ENCODE measurements at regions not wholly inside any gene's neighbourhood (a gene's known extent, or its start where the extent isn't known, plus 50 kb on each side); places are given as distances from the start of the nearest gene placed in this dataset.

- no peak for DNase-seq (ENCODE audit: low spot score in 2 of 2)
- no peak for TF ChIP-seq POLR2A (IDR thresholded peaks at IDR 0.05)
- no peak for TF ChIP-seq CTCF (IDR thresholded peaks at IDR 0.05)
- intact Hi-C loops (cut with DNase I; ENCODE audit: low total_unique reads), result loop anchor here (5.0 kb wide), 1 partner anchor 763 kb away; no protein-coding TSS in a partner anchor
- no peak overlapping the region for H3K4me3 ChIP-seq (ENCODE audit: low read depth, poor library complexity, severe bottlenecking)
- 77 to 78% methylated on average over 2 of the region's 2 CpGs for WGBS, 2 donors
These were observed 156.9 kb upstream of the KCNN2 start for GRCh38 chr5:114204923-114205322.

GRCh38 chr5:114206640-114207039 is 155.2 kb upstream of the KCNN2 start:
- H3K4me3 ChIP-seq (ENCODE audit: low read depth, poor library complexity, severe bottlenecking), result no peak overlapping the region
- TF ChIP-seq POLR2A (IDR thresholded peaks at IDR 0.05), result no peak
- TF ChIP-seq CTCF (IDR thresholded peaks at IDR 0.05), result no peak
- intact Hi-C loops (cut with DNase I; ENCODE audit: low total_unique reads), result no loop called here
- DNase-seq (ENCODE audit: low spot score in 2 of 2), result no peak
- WGBS, 2 donors, result 75% methylated on average over 3 of the region's 3 CpGs

GRCh38 chr5:114207615-114208014 is 154.3 kb upstream of the KCNN2 start:
- WGBS, 2 donors, result 70 to 79% methylated on average over 3 of the region's 3 CpGs
- DNase-seq (ENCODE audit: low spot score in 2 of 2), result no peak
- no peak overlapping the region for H3K4me3 ChIP-seq (ENCODE audit: low read depth, poor library complexity, severe bottlenecking)
- TF ChIP-seq CTCF (IDR thresholded peaks at IDR 0.05) (no peak), POLR2A (IDR thresholded peaks at IDR 0.05) (no peak)
- intact Hi-C loops (cut with DNase I; ENCODE audit: low total_unique reads), result no loop called here

GRCh38 chr5:114208120-114208519 is 153.8 kb upstream of the KCNN2 start:
- DNase-seq (ENCODE audit: low spot score in 2 of 2), result no peak
- intact Hi-C loops (cut with DNase I; ENCODE audit: low total_unique reads), result no loop called here
- H3K4me3 ChIP-seq (ENCODE audit: low read depth, poor library complexity, severe bottlenecking), result no peak overlapping the region
- TF ChIP-seq CTCF (IDR thresholded peaks at IDR 0.05) (no peak), POLR2A (IDR thresholded peaks at IDR 0.05) (no peak)
- 91 to 94% methylated on average over 2 of the region's 2 CpGs for WGBS, 2 donors

GRCh38 chr5:114208588-114208987 is 153.3 kb upstream of the KCNN2 start:
- H3K4me3 ChIP-seq (ENCODE audit: low read depth, poor library complexity, severe bottlenecking), result no peak overlapping the region
- no peak for DNase-seq (ENCODE audit: low spot score in 2 of 2)
- 74 to 84% methylated on average over 2 of the region's 2 CpGs for WGBS, 2 donors
- intact Hi-C loops (cut with DNase I; ENCODE audit: low total_unique reads), result no loop called here
- TF ChIP-seq CTCF (IDR thresholded peaks at IDR 0.05) (no peak), POLR2A (IDR thresholded peaks at IDR 0.05) (no peak)

- TF ChIP-seq POLR2A (IDR thresholded peaks at IDR 0.05) (no peak), CTCF (IDR thresholded peaks at IDR 0.05) (no peak)
- WGBS, 2 donors, result 66 to 67% methylated on average over 3 of the region's 3 CpGs
- no peak for DNase-seq (ENCODE audit: low spot score in 2 of 2)
- no peak overlapping the region for H3K4me3 ChIP-seq (ENCODE audit: low read depth, poor library complexity, severe bottlenecking)
- intact Hi-C loops (cut with DNase I; ENCODE audit: low total_unique reads), result no loop called here
These were observed 151.2 kb upstream of the KCNN2 start for GRCh38 chr5:114210662-114211061.
